Aorta (tissue), 5 donors: ENCODE measurements at regions not wholly inside any gene's neighbourhood (a gene's known extent, or its start where the extent isn't known, plus 50 kb on each side); places are given as distances from the start of the nearest gene placed in this dataset.
A peak's percentile ranks its signal among the peaks of the same experiment; 100 is the strongest.

Experiments
- ATAC-seq: fragments of 200-7000 bp; cut with Tn5 transposase; one replicate; pipeline ENCODE4 v1.9.1; 2022; ENCODE audit warnings: moderate library complexity; ENCODE audit not compliant: low FRiP score
- DNase-seq, 2 donors: peaks; one replicate each; pipeline ENCODE4 v3.0.0-alpha.2; 2020
- H3K27ac ChIP-seq, 2 donors: one replicate each; pipeline ENCODE4 v1.5.1; 2013; ENCODE audit warnings: low read length in 2 of 2, mild to moderate bottlenecking in 2 of 2, moderate library complexity in 2 of 2, control low read depth in 1 of 2, inconsistent platforms in 1 of 2, low read depth in 1 of 2
- H3K27me3 ChIP-seq, 2 donors: one replicate each; pipeline ENCODE4 v1.6.1; 2013; ENCODE audit warnings: control low read depth in 1 of 2, low read length in 1 of 2, mild to moderate bottlenecking in 1 of 2, moderate library complexity in 1 of 2; ENCODE audit not compliant: insufficient read depth in 2 of 2, control insufficient read depth in 1 of 2
- H3K36me3 ChIP-seq, 2 donors: one replicate each; pipeline ENCODE4 v1.6.1; 2013; ENCODE audit warnings: control low read depth in 1 of 2, low read length in 1 of 2, mild to moderate bottlenecking in 1 of 2; ENCODE audit not compliant: insufficient read depth in 2 of 2, control insufficient read depth in 1 of 2
- H3K4me1 ChIP-seq, 2 donors: one replicate each; pipeline ENCODE4 v1.6.1; 2013; ENCODE audit warnings: low read length in 2 of 2, control low read depth in 1 of 2, mild to moderate bottlenecking in 1 of 2, moderate library complexity in 1 of 2; ENCODE audit not compliant: insufficient read depth in 2 of 2, control insufficient read depth in 1 of 2
- H3K4me3 ChIP-seq, 2 donors: one replicate each; pipeline ENCODE4 v1.5.1; 2013; ENCODE audit warnings: low read length in 2 of 2, control low read depth in 1 of 2, mild to moderate bottlenecking in 1 of 2
- H3K9me3 ChIP-seq: one replicate; pipeline ENCODE4 v1.6.1; 2013; ENCODE audit warnings: mild to moderate bottlenecking, low read length; ENCODE audit not compliant: control insufficient read depth
- WGBS, 2 donors: extraction: QIAGEN DNeasy Blood & Tissue Kit; methylation state at CpG; one replicate each; pipeline ENCODE4 v1.1.7; 2013; 5-methylcytosine and 5-hydroxymethylcytosine counted together
- intact Hi-C, 2 donors: fragments of 100-400 bp; cut with DNase I; formaldehyde crosslinking; loops; one replicate each; pipeline versions ENCODE4 v1.14.2 to v1.15.0; 2022
- donor health status: healthy with polysubstance abuse.
- donor health status: Bipolar disorder and iron deficiency.
- donor health status: DM: no; HTN: no; CAD: no.
- donor health status: DM: no; HTN: no; CAD: no.
- donor health status: DM: yes; HTN: yes; CAD: no.

- DNase-seq: no peak
- WGBS, 2 donors: 71% methylated on average over 1 of the region's 1 CpG
- Histone ChIP-seq H3K36me3 (no peaks in the 10 kb centered on the region), H3K27ac (no peak overlapping the region), H3K9me3 (no peaks in the 10 kb centered on the region), H3K4me3 (no peak overlapping the region), H3K27me3 (no peaks in the 10 kb centered on the region), H3K4me1 (peaks cover under 1 to 3% of the 10 kb centered on the region in 2 donors)
- no peak for ATAC-seq
- intact Hi-C loops: no loop called here
Observed at GRCh38 chr3:168973206-168973605, 690.3 kb downstream of the MECOM start.

- 95 to 96% methylated on average over 3 of the region's 3 CpGs for WGBS, 2 donors
- Histone ChIP-seq H3K27me3 (no peaks in the 10 kb centered on the region), H3K4me3 (no peak overlapping the region), H3K9me3 (peaks cover under 1% of the 10 kb centered on the region), H3K4me1 (no peaks in the 10 kb centered on the region), H3K36me3 (no peaks in the 10 kb centered on the region), H3K27ac (no peak overlapping the region)
- ATAC-seq (no peak), DNase-seq (no peak)
- intact Hi-C loops: no loop called here
Observed at GRCh38 chr3:168968609-168969008, 694.9 kb downstream of the MECOM start.

GRCh38 chr3:168964736-168965135 is 698.8 kb downstream of the MECOM start:
- DNase-seq (no peak), ATAC-seq (no peak)
- intact Hi-C loops: loop anchor here in 1 of 2 donors (5.0 kb wide), 1 partner anchor 708 kb away; no protein-coding TSS in a partner anchor
- H3K36me3 ChIP-seq: no peaks in the 10 kb centered on the region
- no peak overlapping the region for H3K27ac ChIP-seq
- 97 to 99% methylated on average over 9 of the region's 9 CpGs for WGBS, 2 donors
- H3K27me3 ChIP-seq: no peaks in the 10 kb centered on the region
- peaks cover 1% of the 10 kb centered on the region for H3K9me3 ChIP-seq
- no peaks in the 10 kb centered on the region for H3K4me1 ChIP-seq
- H3K4me3 ChIP-seq: no peak overlapping the region

- Histone ChIP-seq H3K36me3 (no peaks in the 10 kb centered on the region), H3K4me1 (no peaks in the 10 kb centered on the region), H3K9me3 (peaks cover 1% of the 10 kb centered on the region), H3K27me3 (no peaks in the 10 kb centered on the region), H3K4me3 (no peak overlapping the region), H3K27ac (no peak overlapping the region)
- 89 to 91% methylated on average over 2 of the region's 2 CpGs for WGBS, 2 donors
- intact Hi-C loops: loop anchor here in 1 of 2 donors (5.0 kb wide), 1 partner anchor 711 kb away; no protein-coding TSS in a partner anchor
- ATAC-seq (no peak), DNase-seq (no peak)
Observed at GRCh38 chr3:168961271-168961670, 702.2 kb downstream of the MECOM start.

- ATAC-seq (no peak), DNase-seq (no peak)
- no peak overlapping the region for H3K4me3 ChIP-seq
- peaks cover 1% of the 10 kb centered on the region for H3K9me3 ChIP-seq
- H3K36me3 ChIP-seq: no peaks in the 10 kb centered on the region
- H3K27me3 ChIP-seq: no peaks in the 10 kb centered on the region
- intact Hi-C loops: loop anchor here in 1 of 2 donors (5.0 to 10.0 kb wide), 2 partner anchors 45 to 713 kb away; no protein-coding TSS in a partner anchor
- 97% methylated on average over 3 of the region's 3 CpGs for WGBS, 2 donors
- H3K27ac ChIP-seq: no peak overlapping the region
- no peaks in the 10 kb centered on the region for H3K4me1 ChIP-seq
Observed at GRCh38 chr3:168959731-168960130, 703.8 kb downstream of the MECOM start.

- intact Hi-C loops: loop anchor here in 1 of 2 donors (10.0 kb wide), 1 partner anchor 46 kb away; no protein-coding TSS in a partner anchor
- Histone ChIP-seq H3K36me3 (no peaks in the 10 kb centered on the region), H3K4me3 (no peak overlapping the region), H3K9me3 (no peaks in the 10 kb centered on the region), H3K4me1 (no peaks in the 10 kb centered on the region), H3K27ac (no peak overlapping the region), H3K27me3 (no peaks in the 10 kb centered on the region)
- ATAC-seq (no peak), DNase-seq (no peak)
- 94% methylated on average over 3 of the region's 3 CpGs for WGBS, 2 donors
Observed at GRCh38 chr3:168958466-168958865, 705.0 kb downstream of the MECOM start.

- Histone ChIP-seq H3K36me3 (no peaks in the 10 kb centered on the region), H3K4me1 (no peaks in the 10 kb centered on the region)
- WGBS, 2 donors: 67 to 73% methylated on average over 8 of the region's 8 CpGs
Observed at GRCh38 chr3:168956076-168956475, 707.4 kb downstream of the MECOM start.

GRCh38 chr3:168952551-168952950 is 711.0 kb downstream of the MECOM start:
- intact Hi-C loops: loop anchor here in 1 of 2 donors (10.0 kb wide), 1 partner anchor 52 kb away; no protein-coding TSS in a partner anchor
- 5 to 8% methylated on average over 4 of the region's 4 CpGs for WGBS, 2 donors
- no peak overlapping the region for H3K27ac ChIP-seq

More at GRCh38 chr3:168956076-168956475, 707.4 kb downstream of the MECOM start:
- intact Hi-C loops: loop anchor here in 1 of 2 donors (10.0 kb wide), 1 partner anchor 49 kb away; no protein-coding TSS in a partner anchor
- H3K4me3 ChIP-seq: no peak overlapping the region
- no peak for DNase-seq
- no peak for ATAC-seq
- no peaks in the 10 kb centered on the region for H3K27me3 ChIP-seq
- no peaks in the 10 kb centered on the region for H3K9me3 ChIP-seq
- no peak overlapping the region for H3K27ac ChIP-seq

GRCh38 chr3:168951884-168952283 is 711.6 kb downstream of the MECOM start:
- WGBS, 2 donors: 64 to 65% methylated on average over 3 of the region's 3 CpGs
- ATAC-seq: no peak
- DNase-seq: no peak
- Histone ChIP-seq H3K36me3 (no peaks in the 10 kb centered on the region), H3K9me3 (no peaks in the 10 kb centered on the region), H3K4me1 (no peaks in the 10 kb centered on the region), H3K27me3 (no peaks in the 10 kb centered on the region), H3K27ac (no peak overlapping the region), H3K4me3 (no peak overlapping the region)
- intact Hi-C loops: loop anchor here in 1 of 2 donors (10.0 kb wide), 1 partner anchor 53 kb away; no protein-coding TSS in a partner anchor

More at GRCh38 chr3:168952551-168952950, 711.0 kb downstream of the MECOM start:
- no peaks in the 10 kb centered on the region for H3K36me3 ChIP-seq
- H3K27me3 ChIP-seq: no peaks in the 10 kb centered on the region
- DNase-seq (no peak), ATAC-seq (no peak)
- H3K4me1 ChIP-seq: no peaks in the 10 kb centered on the region
- H3K9me3 ChIP-seq: no peaks in the 10 kb centered on the region
- peak overlapping the region; percentile 2 to 64 for H3K4me3 ChIP-seq
